ENCODE measurements at regions not wholly inside any gene's neighbourhood (a gene's known extent, or its start where the extent isn't known, plus 50 kb on each side); places are given as distances from the start of the nearest gene placed in this dataset.

GRCh38 chr14:56944397-56944796, 134.1 kb upstream of the OTX2 start:
- peaks cover 4% of the 10 kb centered on the region for H3K27me3 Mint-ChIP-seq
- no peak overlapping the region for H3K27ac Mint-ChIP-seq
- no peaks in the 10 kb centered on the region for H3K4me1 Mint-ChIP-seq (ENCODE audit: low read depth)
- no peak for DNase-seq
- intact Hi-C loops (cut with micrococcal nuclease), result no loop called here
- ChIA-PET POLR2A (no interaction called here), CTCF (no interaction called here)
- no peak overlapping the region for H3K4me3 Mint-ChIP-seq
- no peaks in the 10 kb centered on the region for H3K9me3 Mint-ChIP-seq
- H3K36me3 Mint-ChIP-seq (ENCODE audit: low read depth), result no peaks in the 10 kb centered on the region
- no peak for ATAC-seq
- no peak for TF ChIP-seq CTCF (IDR thresholded peaks at IDR 0.05)

GRCh38 chr14:56933446-56933845, 123.2 kb upstream of the OTX2 start:
- no peaks in the 10 kb centered on the region for H3K9me3 Mint-ChIP-seq
- no peak overlapping the region for H3K4me3 Mint-ChIP-seq
- no peaks in the 10 kb centered on the region for H3K4me1 Mint-ChIP-seq (ENCODE audit: low read depth)
- intact Hi-C loops (cut with micrococcal nuclease), result no loop called here
- DNase-seq, result no peak
- ChIA-PET POLR2A (no interaction called here), CTCF (no interaction called here)
- H3K27ac Mint-ChIP-seq, result no peak overlapping the region
- no peak for TF ChIP-seq CTCF (IDR thresholded peaks at IDR 0.05)
- H3K36me3 Mint-ChIP-seq (ENCODE audit: low read depth), result no peaks in the 10 kb centered on the region
- no peak for ATAC-seq
- H3K27me3 Mint-ChIP-seq, result no peaks in the 10 kb centered on the region

GRCh38 chr14:56918849-56919574, 108.7 kb upstream of the OTX2 start:
- ChIA-PET CTCF (no interaction called here), POLR2A (no interaction called here)
- Mint-ChIP-seq H3K9me3 (no peaks in the 10 kb centered on the region), H3K4me1 (ENCODE audit: low read depth) (no peaks in the 10 kb centered on the region), H3K27me3 (peaks cover 5% of the 10 kb centered on the region), H3K27ac (no peak overlapping the region), H3K4me3 (no peak overlapping the region), H3K36me3 (ENCODE audit: low read depth) (no peaks in the 10 kb centered on the region)
- DNase-seq, result no peak
- intact Hi-C loops (cut with micrococcal nuclease), result no loop called here
- TF ChIP-seq CTCF (IDR thresholded peaks at IDR 0.05), result no peak
- no peak for ATAC-seq

- Mint-ChIP-seq H3K4me1 (ENCODE audit: low read depth) (no peaks in the 10 kb centered on the region), H3K4me3 (no peak overlapping the region), H3K36me3 (ENCODE audit: low read depth) (no peaks in the 10 kb centered on the region), H3K9me3 (no peaks in the 10 kb centered on the region), H3K27me3 (peaks cover 17% of the 10 kb centered on the region), H3K27ac (no peak overlapping the region)
- DNase-seq (no peak), ATAC-seq (no peak)
- POLR2A ChIA-PET, result interaction anchor here (0.6 kb wide), 1 partner anchor 1416 kb away, joined by 3 read pairs; no protein-coding TSS in a partner anchor
- no peak for TF ChIP-seq CTCF (IDR thresholded peaks at IDR 0.05)
- CTCF ChIA-PET, result no interaction called here
- intact Hi-C loops (cut with micrococcal nuclease), result no loop called here
These were observed 95.0 kb upstream of the OTX2 start for GRCh38 chr14:56905282-56905681.

GRCh38 chr14:56903304-56903969, 93.2 kb upstream of the OTX2 start:
- intact Hi-C loops (cut with micrococcal nuclease), result no loop called here
- CTCF ChIA-PET, result interaction anchor here (1.1 kb wide), 1 partner anchor 10 kb away, joined by 4 read pairs; no protein-coding TSS in a partner anchor
- peaks cover 17% of the 10 kb centered on the region for H3K27me3 Mint-ChIP-seq
- H3K9me3 Mint-ChIP-seq, result no peaks in the 10 kb centered on the region
- H3K36me3 Mint-ChIP-seq (ENCODE audit: low read depth), result no peaks in the 10 kb centered on the region
- POLR2A ChIA-PET, result no interaction called here
- ATAC-seq, result no peak
- H3K27ac Mint-ChIP-seq, result no peak overlapping the region
- no peaks in the 10 kb centered on the region for H3K4me1 Mint-ChIP-seq (ENCODE audit: low read depth)
- TF ChIP-seq CTCF (IDR thresholded peaks at IDR 0.05), result no peak
- DNase-seq, result no peak
- H3K4me3 Mint-ChIP-seq, result no peak overlapping the region

Data from activated CD8-positive, alpha-beta T cell treated with anti-CD3 and anti-CD28 coated beads for 36 hours (primary cell).